CD14-positive monocyte (primary cell): ENCODE measurements at regions not wholly inside any gene's neighbourhood (a gene's known extent, or its start where the extent isn't known, plus 50 kb on each side); places are given as distances from the start of the nearest gene placed in this dataset.
"Not testable (repeated sequence)": the region's sequence is repeated elsewhere in the genome, so short reads cannot be mapped to it uniquely, and the experiment has no call there.

Experiments used
- DNase-seq, 3 donors: peaks; one replicate each; pipeline ENCODE4 v3.0.0-alpha.2; 2011 to 2022
- H2AFZ ChIP-seq: 2 replicates; pipeline ENCODE4 v1.6.0; 2012; ENCODE audit warnings: mild to moderate bottlenecking, low read depth, low read length, inconsistent platforms; ENCODE audit not compliant: insufficient read depth, poor library complexity, severe bottlenecking
- H3K27ac ChIP-seq, 2 donors: 1 replicate in 1 of 2; 2 replicates in 1 of 2; pipeline ENCODE4 v1.5.1; 2012 to 2013; ENCODE audit warnings: low read length in 2 of 2, control low read depth in 1 of 2, inconsistent platforms in 1 of 2, low read depth in 1 of 2, mild to moderate bottlenecking in 1 of 2
- H3K27me3 ChIP-seq, 2 donors: one replicate each; pipeline versions ENCODE4 v1.6.0 to v1.6.1; 2011 to 2013; ENCODE audit warnings: low read length in 2 of 2; ENCODE audit not compliant: control insufficient read depth in 2 of 2, insufficient read depth in 2 of 2
- H3K36me3 ChIP-seq, 2 donors: replicated peaks in 1 of 2; 1 replicate in 1 of 2; 2 replicates in 1 of 2; pipeline versions ENCODE4 v1.5.1 to v1.6.1; 2012 to 2013; ENCODE audit warnings: low read length in 2 of 2, control low read depth in 1 of 2, inconsistent platforms in 1 of 2, mild to moderate bottlenecking in 1 of 2; ENCODE audit not compliant: insufficient read depth in 2 of 2, control insufficient read depth in 1 of 2
- H3K4me1 ChIP-seq, 2 donors: 1 replicate in 1 of 2; 2 replicates in 1 of 2; pipeline versions ENCODE4 v1.5.1 to v1.6.1; 2012 to 2013; ENCODE audit warnings: low read length in 2 of 2, control low read depth in 1 of 2, inconsistent platforms in 1 of 2, mild to moderate bottlenecking in 1 of 2, moderate library complexity in 1 of 2; ENCODE audit not compliant: insufficient read depth in 2 of 2, control insufficient read depth in 1 of 2
- H3K4me2 ChIP-seq: replicated peaks from 2 replicates; pipeline ENCODE3; 2012; ENCODE audit warnings: low read length, moderate library complexity, mild to moderate bottlenecking; ENCODE audit not compliant: poor library complexity, severe bottlenecking; ENCODE audit errors: extremely low read depth
- H3K4me3 ChIP-seq, 3 experiments: fragments of 200-600 bp in 1 of 3; sonication (generic) in 1 of 3; replicated peaks in 1 of 3; 1 replicate in 2 of 3; 2 replicates in 1 of 3; pipeline ENCODE4 v1.5.1; 2011 to 2013; ENCODE audit warnings: low read length in 3 of 3, mild to moderate bottlenecking in 3 of 3, control low read depth in 2 of 3, low read depth in 2 of 3, inconsistent platforms in 1 of 3, moderate library complexity in 1 of 3
- H3K79me2 ChIP-seq: 2 replicates; pipeline ENCODE4 v1.6.0; 2012; ENCODE audit warnings: mild to moderate bottlenecking, control low read depth, inconsistent platforms, low read length, moderate library complexity; ENCODE audit not compliant: insufficient read depth
- H3K9ac ChIP-seq: 2 replicates; pipeline ENCODE4 v1.6.0; 2017; ENCODE audit warnings: low read length, mild to moderate bottlenecking; ENCODE audit not compliant: insufficient read depth, poor library complexity, severe bottlenecking
- H3K9me3 ChIP-seq, 2 donors: replicated peaks in 1 of 2; 1 replicate in 1 of 2; 2 replicates in 1 of 2; pipeline versions ENCODE4 v1.5.1 to v1.6.1; 2012 to 2013; ENCODE audit warnings: low read length in 2 of 2, control low read depth in 1 of 2; ENCODE audit not compliant: control insufficient read depth in 1 of 2, insufficient read depth in 1 of 2
- H4K20me1 ChIP-seq: 2 replicates; pipeline ENCODE4 v1.6.0; 2012; ENCODE audit warnings: mild to moderate bottlenecking, low read length, control low read depth, moderate library complexity; ENCODE audit not compliant: insufficient read depth
- H3K27ac Mint-ChIP-seq, 7 donors: one replicate each; pipeline ENCODE4 v1.8.0; 2020; ENCODE audit warnings: mild to moderate bottlenecking in 7 of 7, mixed read lengths in 7 of 7, moderate library complexity in 6 of 7, inconsistent platforms in 2 of 7
- H3K27me3 Mint-ChIP-seq, 3 donors: one replicate each; pipeline ENCODE4 v1.8.0; 2021 to 2022; ENCODE audit warnings: low read depth in 3 of 3, mild to moderate bottlenecking in 3 of 3, mixed read lengths in 3 of 3, moderate library complexity in 3 of 3, inconsistent platforms in 1 of 3
- H3K36me3 Mint-ChIP-seq, 2 donors: one replicate each; pipeline ENCODE4 v1.8.0; 2020; ENCODE audit warnings: mixed read lengths in 2 of 2, inconsistent platforms in 1 of 2, mild to moderate bottlenecking in 1 of 2
- H3K4me1 Mint-ChIP-seq: one replicate; pipeline ENCODE4 v1.8.0; 2020; ENCODE audit warnings: mild to moderate bottlenecking, mixed read lengths
- H3K4me3 Mint-ChIP-seq, 2 donors: one replicate each; pipeline ENCODE4 v1.8.0; 2020; ENCODE audit warnings: mild to moderate bottlenecking in 2 of 2, mixed read lengths in 2 of 2, moderate library complexity in 1 of 2
- H3K9me3 Mint-ChIP-seq, 7 donors: one replicate each; pipeline ENCODE4 v1.8.0; 2020 to 2022; ENCODE audit warnings: mixed read lengths in 7 of 7, mild to moderate bottlenecking in 6 of 7, moderate library complexity in 6 of 7, inconsistent platforms in 2 of 7
- WGBS: methylation state at CpG from one replicate; pipeline ENCODE4 v1.1.5; 2013; ENCODE audit warnings: missing lambda C conversion rate; ENCODE audit not compliant: insufficient coverage; 5-methylcytosine and 5-hydroxymethylcytosine counted together
- intact Hi-C, 2 donors: fragments of 100-400 bp; cut with micrococcal nuclease; formaldehyde crosslinking; loops; one replicate each; pipeline versions ENCODE4 v1.15.0 to v1.15.1; 2023
- TF ChIP-seq, protein P1 (sequence below): fragments of 200-600 bp; IDR thresholded peaks from one replicate; pipeline ENCODE4 v1.8.0; 2022; ENCODE audit warnings: antibody characterized with exemption, mild to moderate bottlenecking

- H3K9me3 ChIP-seq, H3K36me3 Mint-ChIP-seq, H3K79me2 ChIP-seq, H4K20me1 ChIP-seq, H3K27me3 ChIP-seq, H3K36me3 ChIP-seq, intact Hi-C loops, H3K9me3 Mint-ChIP-seq: not testable (repeated sequence)
- Histone ChIP-seq H3K4me3 (peak overlapping the region; percentile 50 to 71 (median 60)), H3K9ac (peak overlapping the region; percentile 51), H2AFZ (peak overlapping the region; percentile 82), H3K27ac (peak overlapping the region in 1 of 2 donors; percentile 20), H3K4me1 (peaks cover 19 to 33% of the 10 kb centered on the region in 2 donors), H3K4me2 (peak overlapping the region; percentile 69)
- H3K4me3 Mint-ChIP-seq, result peak overlapping the region; percentile 95 to 98
- peak overlapping the region; percentile 52 to 93 (median 87) for H3K27ac Mint-ChIP-seq
- WGBS, result 11% methylated on average over 21 of the region's 28 CpGs
- TF ChIP-seq, protein P1, sequence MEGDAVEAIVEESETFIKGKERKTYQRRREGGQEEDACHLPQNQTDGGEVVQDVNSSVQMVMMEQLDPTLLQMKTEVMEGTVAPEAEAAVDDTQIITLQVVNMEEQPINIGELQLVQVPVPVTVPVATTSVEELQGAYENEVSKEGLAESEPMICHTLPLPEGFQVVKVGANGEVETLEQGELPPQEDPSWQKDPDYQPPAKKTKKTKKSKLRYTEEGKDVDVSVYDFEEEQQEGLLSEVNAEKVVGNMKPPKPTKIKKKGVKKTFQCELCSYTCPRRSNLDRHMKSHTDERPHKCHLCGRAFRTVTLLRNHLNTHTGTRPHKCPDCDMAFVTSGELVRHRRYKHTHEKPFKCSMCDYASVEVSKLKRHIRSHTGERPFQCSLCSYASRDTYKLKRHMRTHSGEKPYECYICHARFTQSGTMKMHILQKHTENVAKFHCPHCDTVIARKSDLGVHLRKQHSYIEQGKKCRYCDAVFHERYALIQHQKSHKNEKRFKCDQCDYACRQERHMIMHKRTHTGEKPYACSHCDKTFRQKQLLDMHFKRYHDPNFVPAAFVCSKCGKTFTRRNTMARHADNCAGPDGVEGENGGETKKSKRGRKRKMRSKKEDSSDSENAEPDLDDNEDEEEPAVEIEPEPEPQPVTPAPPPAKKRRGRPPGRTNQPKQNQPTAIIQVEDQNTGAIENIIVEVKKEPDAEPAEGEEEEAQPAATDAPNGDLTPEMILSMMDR, result peak; percentile 10
- peaks cover 29% of the 10 kb centered on the region for H3K4me1 Mint-ChIP-seq
- DNase-seq, result peak; percentile 33 to 70 (median 50)
- peaks cover 13 to 22% (median 22%) of the 10 kb centered on the region in 3 donors for H3K27me3 Mint-ChIP-seq
Observed at GRCh38 chr5:14992751-14993458, 121.3 kb upstream of the ANKH start.

DNA sequence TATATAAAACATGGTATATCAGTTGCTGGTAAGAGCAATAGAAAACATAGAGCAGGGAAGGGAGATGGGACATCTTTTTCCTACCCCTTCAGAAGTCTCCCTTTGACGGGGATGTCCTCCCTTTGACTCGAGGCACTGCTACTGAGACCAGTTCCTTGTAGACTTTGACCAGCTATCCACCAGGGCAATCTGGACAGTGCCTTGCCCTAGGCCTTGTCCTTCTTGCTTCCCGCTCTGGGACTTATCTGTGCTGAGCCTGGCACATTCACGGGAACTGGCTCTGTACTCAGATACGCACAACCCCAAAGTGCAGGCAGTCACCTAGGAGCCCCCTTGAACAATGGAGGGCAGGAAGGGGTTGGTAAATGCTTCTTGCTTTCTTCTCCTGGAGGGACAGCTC lies 116.6 kb upstream of the ANKH start:
- Mint-ChIP-seq H3K9me3 (no peaks in the 10 kb centered on the region), H3K27me3 (peaks cover 5 to 18% (median 16%) of the 10 kb centered on the region in 3 donors), H3K36me3 (no peaks in the 10 kb centered on the region)

More for the DNA sequence above, 116.6 kb upstream of the ANKH start:
- Histone ChIP-seq H3K79me2 (no peaks in the 10 kb centered on the region), H3K27me3 (peaks cover 0 to 5% of the 10 kb centered on the region in 2 donors), H2AFZ (no peak overlapping the region), H3K4me2 (no peak overlapping the region), H3K4me1 (peaks cover 4 to 17% of the 10 kb centered on the region in 2 donors), H4K20me1 (no peaks in the 10 kb centered on the region), H3K36me3 (no peaks in the 10 kb centered on the region), H3K9me3 (no peaks in the 10 kb centered on the region), H3K27ac (no peak overlapping the region), H3K9ac (no peak overlapping the region), H3K4me3 (no peak overlapping the region)
- peak overlapping the region in 1 of 7 donors; percentile 36 for H3K27ac Mint-ChIP-seq
- H3K4me3 Mint-ChIP-seq, result no peak overlapping the region
- DNase-seq, result no peak
- WGBS, result 91% methylated on average over 3 of the region's 5 CpGs
- intact Hi-C loops, result no loop called here
- peaks cover 22% of the 10 kb centered on the region for H3K4me1 Mint-ChIP-seq
- TF ChIP-seq, protein P1, result no peak
